IMR-90 (cell line): ENCODE measurements at regions not wholly inside any gene's neighbourhood (a gene's known extent, or its start where the extent isn't known, plus 50 kb on each side); places are given as distances from the start of the nearest gene placed in this dataset.

Experiments used
- ATAC-seq: fragments of 200-7000 bp; cut with Tn5 transposase; 2 replicates; pipeline ENCODE4 v1.9.1; 2020; ENCODE audit warnings: low read depth, mild to moderate bottlenecking, moderate library complexity
- BruUV-seq: library from RNA; stranded (reverse); fragments of 400-500 nt; replicated peaks from 2 replicates; lab custom pipeline; 2021; lab: Mats Ljungman, UMichigan
- CTCF ChIA-PET: fragments of 300-600 bp; formaldehyde crosslinking; extraction: SDS; loops from one replicate; lab custom pipeline; 2021; ENCODE audit warnings: antibody characterized with exemption; lab: Yijun Ruan, JAX
- POLR2A ChIA-PET: fragments of 300-600 bp; sonication (Branson Sonifier 250); formaldehyde crosslinking; loops from one replicate; lab custom pipeline; 2022; ENCODE audit warnings: antibody characterized with exemption; ENCODE audit not compliant: unreplicated experiment; lab: Charles Lee
- DNase-seq: peaks from one replicate; pipeline ENCODE4 v3.0.0; 2013
- H2AFZ ChIP-seq: replicated peaks from 2 replicates; pipeline ENCODE3; 2013; ENCODE audit warnings: low read length, mild to moderate bottlenecking; ENCODE audit not compliant: poor library complexity
- H2AK5ac ChIP-seq: 2 replicates; pipeline ENCODE4 v1.6.1; 2013; ENCODE audit warnings: low read depth, low read length, inconsistent platforms
- H2AK9ac ChIP-seq: replicated peaks from 2 replicates; pipeline ENCODE3; 2013; ENCODE audit warnings: mild to moderate bottlenecking, low read depth, low read length, moderate library complexity; ENCODE audit not compliant: poor library complexity
- H2BK120ac ChIP-seq: 2 replicates; pipeline ENCODE4 v1.6.1; 2013; ENCODE audit warnings: low read depth, low read length, inconsistent platforms
- H2BK15ac ChIP-seq: 3 replicates; pipeline ENCODE4 v1.6.1; 2013; ENCODE audit warnings: low read depth, low read length, inconsistent platforms
- H2BK20ac ChIP-seq: 2 replicates; pipeline ENCODE4 v1.6.1; 2013; ENCODE audit warnings: low read depth, mild to moderate bottlenecking, inconsistent platforms, low read length, moderate library complexity
- H2BK5ac ChIP-seq: 2 replicates; pipeline ENCODE4 v1.6.1; 2013; ENCODE audit warnings: mild to moderate bottlenecking, low read depth, low read length, inconsistent platforms; ENCODE audit not compliant: poor library complexity, severe bottlenecking
- H3K14ac ChIP-seq: replicated peaks from 2 replicates; pipeline ENCODE4 v1.6.1; 2013; ENCODE audit warnings: low read depth, low read length, inconsistent platforms
- H3K18ac ChIP-seq: 2 replicates; pipeline ENCODE4 v1.6.1; 2013; ENCODE audit warnings: low read depth, low read length, control low read depth
- H3K23ac ChIP-seq: 2 replicates; pipeline ENCODE4 v1.6.1; 2013; ENCODE audit warnings: low read depth, low read length, inconsistent platforms
- H3K27ac ChIP-seq: 2 replicates; pipeline ENCODE4 v1.5.1; 2013; ENCODE audit warnings: mild to moderate bottlenecking, control low read depth, low read length; ENCODE audit not compliant: insufficient read depth
- H3K27me3 ChIP-seq: 2 replicates; pipeline ENCODE4 v1.6.1; 2013; ENCODE audit warnings: low read length; ENCODE audit not compliant: control insufficient read depth, insufficient read depth
- H3K36me3 ChIP-seq: 2 replicates; pipeline ENCODE4 v1.6.1; 2013; ENCODE audit warnings: low read length, mixed read lengths; ENCODE audit not compliant: control insufficient read depth, insufficient read depth
- H3K4ac ChIP-seq: 2 replicates; pipeline ENCODE4 v1.6.1; 2013; ENCODE audit warnings: low read depth, low read length, inconsistent platforms
- H3K4me1 ChIP-seq: 2 replicates; pipeline ENCODE4 v1.6.1; 2013; ENCODE audit warnings: low read length, mixed read lengths; ENCODE audit not compliant: control insufficient read depth, insufficient read depth
- H3K4me2 ChIP-seq: 2 replicates; pipeline ENCODE4 v1.6.1; 2013; ENCODE audit warnings: low read depth, mild to moderate bottlenecking, control low read depth, low read length, moderate library complexity
- H3K4me3 ChIP-seq: 2 replicates; pipeline ENCODE4 v1.5.1; 2013; ENCODE audit warnings: low read depth, mild to moderate bottlenecking, control low read depth, low read length, moderate library complexity; ENCODE audit not compliant: insufficient read depth
- H3K56ac ChIP-seq: 2 replicates; pipeline ENCODE4 v1.6.1; 2013; ENCODE audit warnings: low read length, inconsistent platforms; ENCODE audit not compliant: insufficient read depth; ENCODE audit errors: extremely low read depth
- H3K79me1 ChIP-seq, 2 experiments: 2 replicates each; pipeline ENCODE4 v1.6.1; 2013; ENCODE audit warnings: low read length in 2 of 2, inconsistent platforms in 1 of 2, low read depth in 1 of 2
- H3K9ac ChIP-seq: 2 replicates; pipeline ENCODE4 v1.6.1; 2013; ENCODE audit warnings: low read depth, low read length, control low read depth
- H3K9me1 ChIP-seq: 2 replicates; pipeline ENCODE4 v1.6.1; 2013; ENCODE audit warnings: low read length, inconsistent platforms; ENCODE audit not compliant: insufficient read depth
- H3K9me3 ChIP-seq: 2 replicates; pipeline ENCODE4 v1.6.1; 2013; ENCODE audit warnings: low read length; ENCODE audit not compliant: control insufficient read depth, insufficient read depth
- H4K20me1 ChIP-seq: 2 replicates; pipeline ENCODE4 v1.6.1; 2013; ENCODE audit warnings: low read length, inconsistent platforms; ENCODE audit not compliant: insufficient read depth
- H4K5ac ChIP-seq: 2 replicates; pipeline ENCODE4 v1.6.1; 2013; ENCODE audit warnings: mild to moderate bottlenecking, low read depth, low read length, control low read depth
- H4K8ac ChIP-seq, 2 experiments: 2 replicates each; pipeline ENCODE4 v1.6.1; 2013; ENCODE audit warnings: low read depth in 2 of 2, low read length in 2 of 2, control low read depth in 1 of 2, inconsistent platforms in 1 of 2
- H4K91ac ChIP-seq: 2 replicates; pipeline ENCODE4 v1.6.1; 2013; ENCODE audit warnings: low read depth, low read length, inconsistent platforms; ENCODE audit not compliant: insufficient read depth
- NFE2L2 ChIP-seq: fragments of 150-350 bp; IDR thresholded peaks from 2 replicates; pipeline ENCODE4 v1.6.1; 2016; ENCODE audit warnings: low read depth, mild to moderate bottlenecking, low read length
- SMC3 ChIP-seq: fragments of 150-350 bp; IDR thresholded peaks from 2 replicates; pipeline ENCODE4 v1.6.1; 2016; ENCODE audit warnings: low read depth, mild to moderate bottlenecking, antibody characterized with exemption, low read length, moderate library complexity
- whole genome bisulfite sequencing, 2 experiments: methylation state at CpG; one replicate each; pipeline versions ENCODE4 v1.1.5 to v1.1.7; 2013; ENCODE audit warnings: missing lambda C conversion rate in 2 of 2; ENCODE audit not compliant: insufficient read length in 1 of 2; ENCODE audit errors: extremely low coverage in 2 of 2; 5-methylcytosine and 5-hydroxymethylcytosine counted together
- dilution Hi-C: fragments of 300-500 bp; cut with HindIII; formaldehyde crosslinking; loops from one replicate; pipeline ENCODE4 v1.14.3; 2018; ENCODE audit warnings: low sequenced_read_pairs; ENCODE audit not compliant: unreplicated experiment
- in situ Hi-C: fragments of 300-500 bp; cut with MboI; formaldehyde crosslinking; loops from 3 replicates; pipeline ENCODE4 v1.14.3; 2019; ENCODE audit warnings: low sequenced_read_pairs, inconsistent platforms, mixed read lengths
- intact Hi-C: fragments of 100-400 bp; cut with micrococcal nuclease; formaldehyde crosslinking; loops from 2 replicates; pipeline ENCODE4 v1.10.0; 2022
- TF ChIP-seq, protein P1 (sequence below): conservative IDR thresholded peaks from 2 replicates; pipeline ENCODE4 v1.5.1; 2012; ENCODE audit warnings: mild to moderate bottlenecking, low read depth, low read length, improper control_type of control experiment

DNA sequence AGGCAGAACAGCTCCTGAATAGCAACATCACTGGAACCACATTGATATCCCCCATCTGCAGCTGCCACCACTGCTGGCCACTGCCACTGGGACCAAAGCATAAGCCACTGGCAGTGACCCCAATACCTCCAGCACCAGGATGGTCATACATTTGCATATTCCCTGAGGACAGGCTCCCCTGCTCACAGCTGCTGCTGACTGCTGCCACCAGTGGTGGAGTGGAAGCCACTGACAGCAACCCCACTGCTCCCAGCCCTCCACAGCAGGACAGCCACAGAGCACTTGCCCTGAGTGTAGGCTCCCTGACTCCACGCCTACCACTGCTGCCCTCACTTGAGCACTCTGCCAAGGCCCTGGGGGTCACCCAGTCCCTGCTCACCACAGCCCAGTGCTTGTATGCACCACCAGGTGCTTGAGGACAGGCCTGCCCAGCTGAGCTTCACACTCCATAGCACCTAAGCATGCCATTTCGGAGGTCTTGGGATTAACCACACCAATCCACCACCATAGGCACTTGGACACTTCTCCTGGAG lies 327.4 kb upstream of the RPS23 start:
- in situ Hi-C loops, result no loop called here
- WGBS, 2 experiments, result 70% methylated on average over 2 of the region's 2 CpGs; no CpG with 5 or more reads in 1 of the 2 experiments
- BruUV-seq, result no TSS peak

More for the DNA sequence above, 327.4 kb upstream of the RPS23 start:
- Histone ChIP-seq H3K18ac (no peak overlapping the region), H4K8ac (no peak overlapping the region), H3K4me1 (no peaks in the 10 kb centered on the region), H4K91ac (no peak overlapping the region), H2AK5ac (no peak overlapping the region), H4K20me1 (no peaks in the 10 kb centered on the region), H3K4ac (no peak overlapping the region), H4K5ac (no peak overlapping the region), H3K14ac (no peak overlapping the region), H2BK15ac (no peak overlapping the region), H2AK9ac (no peak overlapping the region), H3K27me3 (peaks cover 7% of the 10 kb centered on the region), H2AFZ (no peak overlapping the region), H2BK120ac (no peak overlapping the region), H3K9me3 (no peaks in the 10 kb centered on the region), H3K9me1 (no peaks in the 10 kb centered on the region), H2BK5ac (no peak overlapping the region), H3K9ac (no peak overlapping the region), H3K4me3 (no peak overlapping the region), H3K79me1 (no peaks in the 10 kb centered on the region), H3K4me2 (no peak overlapping the region), H3K23ac (no peak overlapping the region), H3K27ac (no peak overlapping the region), H3K36me3 (no peaks in the 10 kb centered on the region), H3K56ac (no peak overlapping the region), H2BK20ac (no peak overlapping the region)
- ChIA-PET POLR2A (no interaction called here), CTCF (no interaction called here)
- dilution Hi-C loops, result no loop called here
- DNase-seq, result no peak
- no peak for ATAC-seq
- no peak for TF ChIP-seq SMC3
- TF ChIP-seq NFE2L2, result no peak
- TF ChIP-seq, protein P1, sequence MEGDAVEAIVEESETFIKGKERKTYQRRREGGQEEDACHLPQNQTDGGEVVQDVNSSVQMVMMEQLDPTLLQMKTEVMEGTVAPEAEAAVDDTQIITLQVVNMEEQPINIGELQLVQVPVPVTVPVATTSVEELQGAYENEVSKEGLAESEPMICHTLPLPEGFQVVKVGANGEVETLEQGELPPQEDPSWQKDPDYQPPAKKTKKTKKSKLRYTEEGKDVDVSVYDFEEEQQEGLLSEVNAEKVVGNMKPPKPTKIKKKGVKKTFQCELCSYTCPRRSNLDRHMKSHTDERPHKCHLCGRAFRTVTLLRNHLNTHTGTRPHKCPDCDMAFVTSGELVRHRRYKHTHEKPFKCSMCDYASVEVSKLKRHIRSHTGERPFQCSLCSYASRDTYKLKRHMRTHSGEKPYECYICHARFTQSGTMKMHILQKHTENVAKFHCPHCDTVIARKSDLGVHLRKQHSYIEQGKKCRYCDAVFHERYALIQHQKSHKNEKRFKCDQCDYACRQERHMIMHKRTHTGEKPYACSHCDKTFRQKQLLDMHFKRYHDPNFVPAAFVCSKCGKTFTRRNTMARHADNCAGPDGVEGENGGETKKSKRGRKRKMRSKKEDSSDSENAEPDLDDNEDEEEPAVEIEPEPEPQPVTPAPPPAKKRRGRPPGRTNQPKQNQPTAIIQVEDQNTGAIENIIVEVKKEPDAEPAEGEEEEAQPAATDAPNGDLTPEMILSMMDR, result no peak
- intact Hi-C loops, result no loop called here
